HAP-1 (cell line): ENCODE measurements at regions not wholly inside any gene's neighbourhood (a gene's known extent, or its start where the extent isn't known, plus 50 kb on each side); places are given as distances from the start of the nearest gene placed in this dataset.

ENCODE experiments used
- DNase-seq, 2 experiments: peaks; one replicate each; pipeline ENCODE4 v3.0.0-alpha.2; 2016 to 2020; ENCODE audit warnings: low spot score in 2 of 2
- H3K27me3 ChIP-seq: fragments of 250-450 bp; sonication (Bioruptor Pico); 2 replicates; pipeline ENCODE4 v1.5.1; 2020; ENCODE audit warnings: low read depth, mild to moderate bottlenecking, moderate library complexity
- H3K36me3 ChIP-seq: fragments of 250-450 bp; sonication (Bioruptor Pico); replicated peaks from 2 replicates; pipeline ENCODE4 v1.5.1; 2020; ENCODE audit warnings: mild to moderate bottlenecking
- H3K4me1 ChIP-seq: fragments of 250-450 bp; sonication (Bioruptor Pico); 2 replicates; pipeline ENCODE4 v1.5.1; 2020; ENCODE audit warnings: mild to moderate bottlenecking
- H3K4me3 ChIP-seq: fragments of 250-450 bp; sonication (Bioruptor Pico); 2 replicates; pipeline ENCODE4 v1.5.1; 2020; ENCODE audit warnings: mild to moderate bottlenecking, moderate library complexity
- H3K9me3 ChIP-seq: fragments of 250-450 bp; sonication (Bioruptor Pico); 2 replicates; pipeline ENCODE4 v1.5.1; 2020; ENCODE audit warnings: mild to moderate bottlenecking, moderate library complexity
- in situ Hi-C: fragments of 300-500 bp; cut with MboI; formaldehyde crosslinking; loops from 3 replicates; pipeline ENCODE4 v1.14.3; 2020; ENCODE audit warnings: low sequenced_read_pairs, inconsistent platforms, mixed read lengths

DNA sequence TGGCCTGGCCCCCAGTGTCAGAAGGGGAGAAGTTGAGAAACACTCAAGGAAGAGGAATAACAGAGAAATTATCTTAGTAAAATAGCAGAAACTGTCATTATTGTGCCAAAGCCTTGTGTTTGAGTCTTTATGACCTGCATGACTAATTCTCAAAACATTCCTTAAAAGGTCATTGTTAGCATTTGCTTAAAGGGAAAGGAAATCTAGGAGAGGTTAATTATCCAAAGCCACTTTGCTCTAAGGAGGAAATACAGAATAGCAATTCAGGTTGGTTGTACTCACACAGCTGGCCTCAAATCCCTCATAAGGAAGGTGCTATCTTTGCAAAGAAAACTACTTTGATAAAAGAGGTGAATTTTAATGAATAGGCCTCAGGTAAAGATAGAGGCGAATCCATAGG lies 516.7 kb downstream of the CBLN4 start:
- H3K36me3 ChIP-seq, result no peaks in the 10 kb centered on the region
- H3K9me3 ChIP-seq, result 0 out of 2 replicates have a peak, but pooled peaks cover 3% of the 10 kb centered on the region
- in situ Hi-C loops, result no loop called here
- no peaks in the 10 kb centered on the region for H3K4me1 ChIP-seq
- H3K27me3 ChIP-seq, result no peaks in the 10 kb centered on the region
- no peak for DNase-seq
- H3K4me3 ChIP-seq, result no peak overlapping the region

DNA sequence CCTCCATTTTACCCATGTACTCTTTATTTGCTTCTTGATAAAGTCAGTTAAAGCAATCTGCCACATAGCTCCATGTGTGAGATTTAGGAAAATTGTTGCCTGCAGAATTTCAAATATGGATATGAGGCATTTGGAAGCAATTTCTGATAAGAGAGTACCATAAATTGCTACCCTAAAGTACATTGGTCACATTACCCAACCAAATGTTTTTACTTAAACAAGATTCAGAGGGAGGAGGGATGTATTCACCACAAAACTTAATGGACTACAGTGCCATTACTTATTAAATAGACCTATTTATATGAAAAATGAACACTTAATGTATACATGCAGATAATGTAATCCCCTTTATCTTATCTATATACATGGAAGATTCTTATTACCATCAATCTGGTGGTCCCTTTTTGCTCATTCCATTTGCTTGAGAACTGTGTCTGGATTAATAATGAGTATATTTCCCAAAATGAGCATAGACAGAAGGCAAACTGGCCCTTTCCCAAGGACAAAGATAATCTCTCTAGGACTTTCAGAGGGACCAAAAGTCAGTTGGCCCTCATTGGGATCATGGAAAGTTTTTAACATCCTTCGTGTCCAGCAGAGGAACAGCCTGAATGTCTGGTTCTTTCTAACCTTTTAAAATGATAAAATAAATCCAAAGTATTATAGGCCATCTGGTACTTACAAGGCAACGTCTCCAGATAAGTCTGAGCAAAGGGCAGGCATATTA lies 526.4 kb downstream of the CBLN4 start:
- Histone ChIP-seq H3K4me3 (no peak overlapping the region), H3K27me3 (no peaks in the 10 kb centered on the region), H3K36me3 (no peaks in the 10 kb centered on the region), H3K4me1 (no peaks in the 10 kb centered on the region), H3K9me3 (no peaks in the 10 kb centered on the region; the same call in 1 of the 2 replicates)
- in situ Hi-C loops, result no loop called here
- DNase-seq, result no peak

DNA sequence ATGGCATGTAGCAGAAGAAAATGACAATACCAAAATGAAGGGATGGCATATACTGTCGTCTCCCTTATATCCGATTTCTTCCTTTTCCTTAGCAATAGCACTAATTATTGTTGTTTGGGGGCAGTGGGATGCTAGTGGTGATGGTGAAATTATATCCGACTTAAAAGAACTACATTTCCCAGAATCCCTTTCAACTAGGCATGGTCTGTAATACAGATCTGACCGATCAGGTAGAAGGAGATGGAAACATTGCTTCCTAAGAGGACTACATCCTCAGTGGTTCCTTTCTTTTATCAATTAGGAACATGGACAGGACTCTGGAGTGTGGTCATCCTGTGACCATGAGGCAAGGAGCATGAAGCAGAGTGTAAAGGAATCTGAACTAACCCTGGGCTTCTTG lies 532.6 kb downstream of the CBLN4 start:
- H3K9me3 ChIP-seq, result no peaks in the 10 kb centered on the region; the same call in 1 of the 2 replicates
- no peak for DNase-seq

DNA sequence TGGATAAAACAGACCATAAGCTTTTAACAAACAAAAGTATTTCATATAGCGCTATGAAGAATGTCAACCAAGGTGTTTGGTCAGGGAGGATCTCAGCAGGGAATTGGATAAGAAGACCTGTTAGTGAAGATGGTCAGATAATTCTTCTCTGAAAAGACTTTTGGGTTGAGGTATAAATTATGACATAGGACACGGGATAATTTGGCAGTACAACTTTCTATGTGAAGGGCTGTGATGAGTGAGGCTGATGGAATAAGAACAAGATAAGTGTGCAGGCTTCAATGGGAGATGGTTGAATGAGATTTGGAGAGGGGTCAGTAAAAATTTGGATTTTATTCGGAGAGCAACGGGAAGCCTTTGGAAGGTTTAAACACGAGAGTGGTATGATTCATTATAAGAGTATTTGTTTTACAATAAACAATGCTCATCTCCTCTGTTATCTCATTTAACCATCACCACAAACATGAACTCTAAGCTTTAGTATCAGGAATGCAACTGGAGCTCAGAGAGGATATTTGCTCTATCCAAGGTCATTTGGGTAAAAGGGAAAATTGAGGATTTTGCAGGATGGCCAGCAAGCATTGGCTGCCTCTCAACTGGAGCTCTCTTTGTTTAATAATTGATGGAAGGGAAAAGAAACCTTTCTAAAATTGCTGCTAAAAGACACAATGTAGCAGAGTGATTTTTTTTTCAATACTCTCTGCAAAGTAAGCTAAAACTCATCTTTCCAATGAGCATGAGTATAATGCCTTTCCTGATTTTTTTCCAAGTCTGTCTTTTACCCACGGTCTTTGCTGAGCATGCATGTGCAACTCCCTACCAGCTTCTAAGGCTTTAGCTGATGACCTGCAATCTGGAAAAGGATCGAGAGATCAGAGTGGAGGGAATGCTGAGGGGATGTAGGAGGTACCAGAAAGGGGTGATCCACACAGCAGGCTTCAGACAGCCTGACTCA lies 534.0 kb downstream of the CBLN4 start:
- Histone ChIP-seq H3K4me3 (no peak overlapping the region), H3K36me3 (no peaks in the 10 kb centered on the region), H3K9me3 (no peaks in the 10 kb centered on the region; the same call in 1 of the 2 replicates), H3K4me1 (no peaks in the 10 kb centered on the region), H3K27me3 (no peaks in the 10 kb centered on the region)
- in situ Hi-C loops, result no loop called here
- DNase-seq, result no peak

More for the DNA sequence above, 532.6 kb downstream of the CBLN4 start:
- no peak overlapping the region for H3K4me3 ChIP-seq
- no peaks in the 10 kb centered on the region for H3K4me1 ChIP-seq
- no peaks in the 10 kb centered on the region for H3K27me3 ChIP-seq
- in situ Hi-C loops, result no loop called here
- no peaks in the 10 kb centered on the region for H3K36me3 ChIP-seq

DNA sequence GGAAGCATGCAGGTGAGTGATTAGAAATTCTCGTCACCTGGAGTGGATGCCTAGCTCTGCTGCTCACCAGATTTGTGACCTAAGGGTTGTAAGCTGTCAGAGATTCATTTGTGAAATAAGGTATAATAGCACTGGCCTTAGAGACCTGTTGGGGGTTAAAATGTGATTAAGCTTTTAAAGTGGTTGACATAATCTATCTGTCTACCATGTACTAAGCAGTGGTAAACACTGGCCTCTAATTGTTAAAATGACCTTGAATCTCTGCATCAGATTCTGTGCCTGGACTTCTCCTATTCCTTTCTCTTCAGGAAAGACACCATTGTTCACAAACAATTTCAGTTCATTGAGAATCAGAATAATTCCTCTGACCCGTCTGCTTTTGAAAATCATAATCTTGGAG lies 536.2 kb downstream of the CBLN4 start:
- no peaks in the 10 kb centered on the region for H3K4me1 ChIP-seq
- no peaks in the 10 kb centered on the region for H3K27me3 ChIP-seq
- H3K36me3 ChIP-seq, result no peaks in the 10 kb centered on the region
- no peak overlapping the region for H3K4me3 ChIP-seq
- no peak for DNase-seq
- no peaks in the 10 kb centered on the region; the same call in 1 of the 2 replicates for H3K9me3 ChIP-seq
- in situ Hi-C loops, result no loop called here

DNA sequence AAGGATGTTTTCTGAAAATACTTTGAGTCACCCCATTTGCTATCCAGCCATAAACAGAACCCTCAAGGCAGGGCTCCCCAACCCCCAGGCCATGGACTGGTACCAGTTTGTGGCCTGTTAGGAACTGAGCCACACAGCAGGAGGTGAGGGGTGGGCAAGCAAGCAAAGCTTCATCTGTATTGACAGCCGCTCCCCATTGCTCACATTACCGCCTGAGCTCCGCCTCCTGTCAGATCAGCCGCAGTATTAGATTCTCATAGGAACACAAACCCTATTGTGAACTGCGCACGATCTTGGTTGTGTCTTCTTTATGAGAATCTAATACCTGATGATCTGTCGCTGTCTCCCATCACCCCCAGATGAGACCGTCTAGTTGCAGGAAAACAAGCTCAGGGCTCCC lies 543.8 kb downstream of the CBLN4 start:
- Histone ChIP-seq H3K4me3 (no peak overlapping the region), H3K9me3 (no peaks in the 10 kb centered on the region; the same call in 1 of the 2 replicates), H3K27me3 (no peaks in the 10 kb centered on the region), H3K36me3 (no peaks in the 10 kb centered on the region), H3K4me1 (no peaks in the 10 kb centered on the region)
- in situ Hi-C loops, result no loop called here
- no peak for DNase-seq

DNA sequence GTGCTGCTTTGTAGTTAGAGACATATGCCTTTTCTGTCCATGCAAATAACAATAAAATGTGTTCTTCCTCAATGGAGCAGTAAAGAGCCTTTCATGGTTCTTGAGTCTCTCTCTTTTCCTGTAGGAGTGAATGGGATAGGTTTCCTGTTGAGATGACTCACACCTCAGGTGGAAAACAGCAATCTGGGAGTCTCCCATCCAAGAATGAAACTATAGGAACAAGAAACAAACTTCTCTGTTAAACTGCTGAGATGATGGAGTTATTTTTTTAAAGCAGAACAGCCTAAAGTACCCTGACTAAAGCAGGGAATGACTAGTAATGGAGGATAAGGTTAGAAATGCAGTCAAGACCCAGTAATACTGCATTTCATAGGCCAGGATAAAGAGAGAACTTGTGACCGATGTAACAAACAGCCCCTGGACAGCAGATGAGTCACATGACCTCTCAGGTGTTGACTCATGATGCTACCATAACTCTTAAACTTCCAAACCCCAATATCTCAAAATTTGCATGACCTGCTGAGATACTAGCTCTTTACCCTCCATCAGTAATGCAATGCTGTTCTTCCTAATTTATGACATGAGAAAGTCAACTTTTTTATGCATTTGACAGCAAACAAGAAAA lies 548.9 kb downstream of the CBLN4 start:
- Histone ChIP-seq H3K27me3 (no peaks in the 10 kb centered on the region), H3K9me3 (no peaks in the 10 kb centered on the region; the same call in 1 of the 2 replicates), H3K4me1 (no peaks in the 10 kb centered on the region), H3K4me3 (no peak overlapping the region), H3K36me3 (no peaks in the 10 kb centered on the region)
- no peak for DNase-seq
- in situ Hi-C loops, result no loop called here

DNA sequence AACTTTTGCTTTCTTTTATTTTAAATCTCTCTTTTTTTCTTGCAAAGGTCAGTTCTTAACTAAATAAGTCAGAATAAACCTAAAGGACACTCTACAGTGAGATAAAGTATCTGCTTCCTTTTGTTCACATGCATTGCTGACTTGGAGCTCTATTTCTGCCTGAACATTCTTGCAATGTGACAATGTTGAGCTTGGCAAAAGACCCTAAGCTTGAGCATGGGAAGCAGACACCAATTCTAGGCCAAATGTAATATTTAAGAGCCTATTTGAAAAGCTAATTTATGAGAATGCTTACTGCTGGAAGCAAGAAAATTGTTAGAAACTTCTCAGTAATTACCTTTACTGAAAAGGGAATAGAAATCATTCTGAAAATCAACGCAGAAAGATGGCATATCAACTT lies 556.2 kb downstream of the CBLN4 start:
- Histone ChIP-seq H3K4me1 (no peaks in the 10 kb centered on the region), H3K27me3 (no peaks in the 10 kb centered on the region), H3K36me3 (no peaks in the 10 kb centered on the region), H3K9me3 (no peaks in the 10 kb centered on the region; the same call in 1 of the 2 replicates), H3K4me3 (no peak overlapping the region)
- DNase-seq, result no peak
- in situ Hi-C loops, result no loop called here

DNA sequence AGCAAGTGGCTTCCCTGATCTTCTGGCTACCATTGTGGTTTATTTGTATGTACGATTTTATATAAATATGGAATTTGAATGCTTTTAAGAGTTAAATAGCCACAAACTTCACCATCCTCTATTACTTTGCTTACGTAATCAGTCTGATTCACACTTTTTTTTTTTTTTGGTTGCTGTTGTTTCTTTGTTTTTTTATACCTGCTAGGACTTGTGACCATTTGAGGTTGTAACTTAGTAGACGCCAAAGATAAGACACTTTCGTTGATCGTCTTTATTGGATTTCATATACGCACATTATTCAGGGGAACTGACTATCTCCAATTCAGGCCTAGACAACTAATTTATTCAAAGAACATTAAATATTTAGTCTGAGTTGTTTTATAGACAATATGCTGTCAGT lies 559.0 kb downstream of the CBLN4 start:
- H3K27me3 ChIP-seq, result no peaks in the 10 kb centered on the region
- in situ Hi-C loops, result no loop called here
- H3K4me1 ChIP-seq, result no peaks in the 10 kb centered on the region
- no peak for DNase-seq
- H3K9me3 ChIP-seq, result no peaks in the 10 kb centered on the region; the same call in 1 of the 2 replicates
- H3K4me3 ChIP-seq, result no peak overlapping the region
- H3K36me3 ChIP-seq, result no peaks in the 10 kb centered on the region

DNA sequence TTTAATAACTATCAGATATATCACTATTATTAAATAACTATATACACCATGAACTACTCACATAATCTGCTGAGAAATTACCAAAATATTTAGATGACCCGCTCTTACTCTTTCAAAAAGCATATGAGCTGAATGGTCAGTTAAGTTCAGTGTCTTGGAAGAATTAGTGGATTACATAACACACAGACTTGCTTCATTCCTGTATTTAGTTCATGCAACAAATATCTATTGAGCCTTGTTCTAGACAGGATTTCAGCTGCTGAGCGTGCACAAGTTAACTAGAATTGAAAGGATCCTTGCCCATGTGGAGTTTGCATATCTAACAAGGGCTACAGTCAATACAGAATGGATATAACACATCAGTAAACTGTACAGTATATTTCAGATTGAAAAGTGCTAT lies 566.2 kb downstream of the CBLN4 start:
- DNase-seq, result no peak
- H3K36me3 ChIP-seq, result no peaks in the 10 kb centered on the region
- no peaks in the 10 kb centered on the region for H3K4me1 ChIP-seq
- no peaks in the 10 kb centered on the region for H3K27me3 ChIP-seq
- no peak overlapping the region for H3K4me3 ChIP-seq
- H3K9me3 ChIP-seq, result no peaks in the 10 kb centered on the region
- in situ Hi-C loops, result no loop called here

DNA sequence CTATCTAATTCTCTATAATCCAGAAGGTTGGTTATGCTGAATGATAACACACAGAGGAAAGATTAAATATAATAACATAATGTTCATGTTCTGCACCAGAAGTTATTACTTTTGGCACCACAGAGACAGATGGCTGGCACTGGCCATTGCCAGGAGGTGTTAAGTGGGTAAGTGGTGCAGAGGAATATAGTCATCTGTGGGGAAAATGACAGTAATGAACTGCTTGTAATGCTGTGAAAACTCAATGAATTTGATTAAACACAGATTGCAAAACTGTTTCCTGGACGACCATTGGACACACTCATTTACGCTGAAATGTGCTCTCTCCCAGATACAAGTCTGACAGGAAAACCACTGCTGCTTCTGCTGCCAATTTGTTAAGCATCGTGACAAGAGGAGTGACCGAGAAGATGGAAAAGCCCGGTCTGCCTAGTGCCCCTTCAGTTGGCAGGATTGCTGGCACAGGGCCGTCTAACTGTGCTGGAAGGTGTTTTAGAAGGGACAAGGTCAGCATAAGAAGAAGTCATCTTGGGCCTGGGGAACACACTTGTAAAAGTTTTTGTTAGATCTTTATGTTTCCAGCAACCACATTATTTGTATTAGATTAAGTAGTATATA lies 567.4 kb downstream of the CBLN4 start:
- in situ Hi-C loops, result no loop called here
- Histone ChIP-seq H3K27me3 (no peaks in the 10 kb centered on the region), H3K36me3 (no peaks in the 10 kb centered on the region), H3K9me3 (no peaks in the 10 kb centered on the region), H3K4me3 (no peak overlapping the region), H3K4me1 (no peaks in the 10 kb centered on the region)
- no peak for DNase-seq

DNA sequence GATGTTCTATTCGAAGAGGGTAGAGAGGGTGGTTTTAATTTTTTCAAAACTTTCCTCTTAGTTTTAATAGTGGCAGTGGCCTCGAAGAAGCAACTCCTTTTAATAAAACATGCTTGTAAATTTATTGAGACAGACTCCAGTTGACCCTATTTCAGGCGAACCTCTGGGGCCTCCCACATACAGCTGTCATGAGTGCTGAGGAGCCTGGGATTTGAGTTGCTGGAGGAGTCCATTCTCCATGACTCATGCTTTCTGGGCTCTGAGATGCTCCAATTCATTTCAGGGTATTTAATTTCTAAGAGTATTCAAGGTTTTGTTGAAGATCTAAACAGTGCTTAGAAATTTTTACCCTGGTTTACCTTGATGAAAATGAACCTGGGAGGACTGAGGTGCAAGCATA lies 580.4 kb downstream of the CBLN4 start:
- Histone ChIP-seq H3K9me3 (no peaks in the 10 kb centered on the region), H3K27me3 (no peaks in the 10 kb centered on the region), H3K4me1 (no peaks in the 10 kb centered on the region), H3K36me3 (no peaks in the 10 kb centered on the region; the same call in 1 of the 2 replicates), H3K4me3 (no peak overlapping the region)
- DNase-seq, result no peak
- in situ Hi-C loops, result no loop called here

DNA sequence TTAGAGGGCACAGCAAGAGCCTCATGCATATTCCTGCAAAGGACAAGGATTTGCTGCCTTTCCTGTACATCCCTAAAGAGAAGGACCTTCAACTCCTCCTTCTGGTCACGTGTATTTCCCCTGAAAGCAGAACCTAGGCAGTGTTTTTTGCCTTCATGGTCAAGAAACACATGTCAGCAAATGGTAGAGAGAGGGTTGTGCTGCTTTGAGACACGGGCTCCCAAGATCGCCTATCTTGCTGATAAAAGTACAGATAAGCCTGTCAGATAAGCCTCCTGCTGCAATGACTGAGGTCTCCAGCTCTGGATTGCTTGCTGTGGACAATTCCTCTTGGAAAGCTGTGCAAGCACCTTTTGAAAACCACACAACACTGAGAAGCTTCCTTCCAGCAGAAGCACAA lies 580.8 kb downstream of the CBLN4 start:
- DNase-seq, result no peak
- in situ Hi-C loops, result no loop called here
- no peaks in the 10 kb centered on the region for H3K27me3 ChIP-seq
- H3K4me1 ChIP-seq, result no peaks in the 10 kb centered on the region
- no peaks in the 10 kb centered on the region; the same call in 1 of the 2 replicates for H3K36me3 ChIP-seq
- H3K4me3 ChIP-seq, result no peak overlapping the region
- no peaks in the 10 kb centered on the region for H3K9me3 ChIP-seq
